PC-9 (cell line): ENCODE measurements at regions not wholly inside any gene's neighbourhood (a gene's known extent, or its start where the extent isn't known, plus 50 kb on each side); places are given as distances from the start of the nearest gene placed in this dataset.
A peak's percentile ranks its signal among the peaks of the same experiment; 100 is the strongest.

ENCODE experiments used
- BruUV-seq: library from RNA; stranded (reverse); fragments of 400-500 nt; replicated peaks from 2 replicates; lab custom pipeline; 2021; lab: Mats Ljungman, UMichigan
- CTCF ChIA-PET: fragments of 300-600 bp; sonication (Branson Sonifier 250); formaldehyde crosslinking; loops from one replicate; lab custom pipeline; 2022; ENCODE audit warnings: antibody characterized with exemption; lab: Charles Lee
- POLR2A ChIA-PET: fragments of 300-600 bp; sonication (Branson Sonifier 250); formaldehyde crosslinking; loops from one replicate; lab custom pipeline; 2022; ENCODE audit warnings: antibody characterized with exemption; ENCODE audit not compliant: unreplicated experiment; lab: Charles Lee
- DNase-seq, 2 experiments: peaks; one replicate each; pipeline versions ENCODE4 v3.0.0 to v3.0.0-alpha.2; 2015 to 2022; ENCODE audit warnings: mixed read lengths in 1 of 2
- H2AFZ ChIP-seq: fragments of 200-600 bp; sonication (generic); 2 replicates; pipeline ENCODE4 v1.8.1; 2017; ENCODE audit warnings: antibody characterized with exemption
- H3F3A ChIP-seq: fragments of 200-600 bp; sonication (generic); 2 replicates; pipeline ENCODE4 v1.8.1; 2017; ENCODE audit warnings: antibody characterized with exemption, mild to moderate bottlenecking, low read depth; ENCODE audit not compliant: insufficient read depth
- H3K27ac ChIP-seq: fragments of 200-600 bp; sonication (generic); 2 replicates; pipeline ENCODE4 v1.6.1; 2016; ENCODE audit warnings: mixed run types
- H3K27me3 ChIP-seq: fragments of 200-600 bp; sonication (generic); 2 replicates; pipeline ENCODE4 v1.6.1; 2016; ENCODE audit warnings: low read depth, mixed run types; ENCODE audit not compliant: insufficient read depth
- H3K36me3 ChIP-seq: fragments of 200-600 bp; sonication (generic); 2 replicates; pipeline ENCODE4 v1.6.1; 2016; ENCODE audit warnings: low read depth, mixed run types
- H3K4me1 ChIP-seq: fragments of 200-600 bp; sonication (generic); replicated peaks from 2 replicates; pipeline ENCODE4 v1.6.1; 2016; ENCODE audit warnings: mixed run types; ENCODE audit not compliant: insufficient read depth
- H3K4me2 ChIP-seq: fragments of 200-600 bp; sonication (generic); 2 replicates; pipeline ENCODE4 v1.6.1; 2017; ENCODE audit warnings: mixed run types
- H3K4me3 ChIP-seq: fragments of 200-600 bp; sonication (generic); 2 replicates; pipeline ENCODE4 v1.6.1; 2016; ENCODE audit warnings: mixed run types
- H3K79me2 ChIP-seq: fragments of 200-600 bp; sonication (generic); 2 replicates; pipeline ENCODE4 v1.6.1; 2017; ENCODE audit warnings: low read depth, mixed run types
- H3K9me2 ChIP-seq: fragments of 200-600 bp; sonication (generic); 2 replicates; pipeline ENCODE4 v1.8.1; 2017; ENCODE audit warnings: mild to moderate bottlenecking; ENCODE audit not compliant: insufficient read depth
- H3K9me3 ChIP-seq: fragments of 200-600 bp; sonication (generic); 2 replicates; pipeline ENCODE4 v1.8.1; 2016; ENCODE audit warnings: low read depth; ENCODE audit not compliant: insufficient read depth
- H4K20me1 ChIP-seq: fragments of 200-600 bp; sonication (generic); 2 replicates; pipeline ENCODE4 v1.8.1; 2017; ENCODE audit not compliant: insufficient read depth
- CTCF ChIP-seq: fragments of 200-600 bp; sonication (generic); conservative IDR thresholded peaks from 2 replicates; pipeline ENCODE4 v1.6.1; 2017; ENCODE audit warnings: mixed run types, antibody characterized with exemption, mild to moderate bottlenecking, moderate library complexity
- EZH2 ChIP-seq: fragments of 200-600 bp; sonication (generic); IDR thresholded peaks from 2 replicates; pipeline ENCODE4 v1.8.0; 2017; ENCODE audit warnings: antibody characterized with exemption, low read depth
- intact Hi-C: fragments of 100-400 bp; cut with micrococcal nuclease; formaldehyde crosslinking; loops from one replicate; pipeline ENCODE4 v1.10.0; 2022; ENCODE audit not compliant: unreplicated experiment

- intact Hi-C loops = loop anchor here (2.0 kb wide), 1 partner anchor 95 kb away; no protein-coding TSS in a partner anchor
- CTCF ChIA-PET = interaction anchor here (0.6 kb wide), 1 partner anchor 14 kb away, joined by 5 read pairs; no protein-coding TSS in a partner anchor
- Histone ChIP-seq H4K20me1 (no peaks in the 10 kb centered on the region), H3K4me2 (peak overlapping the region; percentile 0; the same call in 1 of the 2 replicates), H2AFZ (no peak overlapping the region), H3K4me1 (peaks cover 57% of the 10 kb centered on the region), H3K36me3 (no peaks in the 10 kb centered on the region), H3K27ac (peak overlapping the region; percentile 78), H3K27me3 (no peaks in the 10 kb centered on the region), H3K79me2 (no peaks in the 10 kb centered on the region), H3F3A (peaks cover 32% of the 10 kb centered on the region), H3K9me2 (no peaks in the 10 kb centered on the region), H3K9me3 (no peaks in the 10 kb centered on the region), H3K4me3 (no peak overlapping the region)
- POLR2A ChIA-PET = interaction anchor here (0.6 kb wide), 1 partner anchor 91 kb away, joined by 3 read pairs; no protein-coding TSS in a partner anchor
- no peak for TF ChIP-seq CTCF
- BruUV-seq = no TSS peak
- DNase-seq = no peak
Observed at GRCh38 chr7:47691988-47692387, 110.1 kb upstream of the TNS3 start.

- H3K27ac ChIP-seq = peak overlapping the region; percentile 78
- H3K4me2 ChIP-seq = peak overlapping the region; percentile 50
- BruUV-seq = no TSS peak
Observed at GRCh38 chr7:47690902-47691558, 109.1 kb upstream of the TNS3 start.

GRCh38 chr7:47689558-47689957 lies 107.6 kb upstream of the TNS3 start:
- Histone ChIP-seq H4K20me1 (no peaks in the 10 kb centered on the region), H3K9me2 (no peaks in the 10 kb centered on the region), H3K9me3 (no peaks in the 10 kb centered on the region), H2AFZ (no peak overlapping the region), H3K4me2 (no peak overlapping the region), H3F3A (peaks cover 32% of the 10 kb centered on the region), H3K4me1 (peaks cover 53% of the 10 kb centered on the region), H3K36me3 (no peaks in the 10 kb centered on the region), H3K79me2 (no peaks in the 10 kb centered on the region), H3K27ac (no peak overlapping the region), H3K27me3 (no peaks in the 10 kb centered on the region), H3K4me3 (no peak overlapping the region)
- ChIA-PET POLR2A (interaction anchor here (0.6 kb wide), 1 partner anchor 95 kb away, joined by 3 read pairs; no protein-coding TSS in a partner anchor), CTCF (no interaction called here)
- no peak for DNase-seq
- TF ChIP-seq CTCF = no peak
- no peak for TF ChIP-seq EZH2
- intact Hi-C loops = no loop called here
- no TSS peak for BruUV-seq

More at GRCh38 chr7:47690902-47691558, 109.1 kb upstream of the TNS3 start:
- no peaks in the 10 kb centered on the region for H3K9me2 ChIP-seq
- CTCF ChIA-PET = no interaction called here
- peak; percentile 23 to 65 for DNase-seq
- H3F3A ChIP-seq = peaks cover 32% of the 10 kb centered on the region
- no peaks in the 10 kb centered on the region for H3K9me3 ChIP-seq
- no peaks in the 10 kb centered on the region for H3K79me2 ChIP-seq
- H2AFZ ChIP-seq = peak overlapping the region; percentile 71; the same call in 1 of the 2 replicates
- TF ChIP-seq EZH2 (no peak), CTCF (no peak)
- no peak overlapping the region for H3K4me3 ChIP-seq
- H3K4me1 ChIP-seq = peaks cover 51% of the 10 kb centered on the region
- intact Hi-C loops = no loop called here
- no peaks in the 10 kb centered on the region for H4K20me1 ChIP-seq
- POLR2A ChIA-PET = interaction anchor here (0.6 kb wide), 3 partner anchors 15 to 92 kb away, joined by 3 to 12 read pairs (median 3); no protein-coding TSS in a partner anchor
- H3K36me3 ChIP-seq = no peaks in the 10 kb centered on the region
- H3K27me3 ChIP-seq = no peaks in the 10 kb centered on the region
